Tibial nerve (tissue), 4 donors: ENCODE measurements at regions not wholly inside any gene's neighbourhood (a gene's known extent, or its start where the extent isn't known, plus 50 kb on each side); places are given as distances from the start of the nearest gene placed in this dataset.

ENCODE experiments used
- EP300 ChIP-seq, 2 donors: sonication (generic); formaldehyde crosslinking; IDR thresholded peaks; one replicate each; pipeline ENCODE4 v1.6.1; 2017; ENCODE audit warnings: antibody characterized with exemption in 2 of 2, mild to moderate bottlenecking in 1 of 2
- POLR2A ChIP-seq, 2 donors: fragments of 450-650 bp; IDR thresholded peaks; one replicate each; pipeline ENCODE4 v1.6.1; 2017; ENCODE audit warnings: antibody characterized with exemption in 2 of 2, mild to moderate bottlenecking in 2 of 2, moderate library complexity in 2 of 2
- TF ChIP-seq, protein P1 (sequence below), 5 experiments: fragments of 200-600 bp in 3 of 5; fragments of 450-650 bp in 2 of 5; sonication (generic) in 3 of 5; IDR thresholded peaks; one replicate each; pipeline ENCODE4 v1.5.1; 2016 to 2019; ENCODE audit warnings: antibody characterized with exemption in 5 of 5, mild to moderate bottlenecking in 3 of 5, moderate library complexity in 2 of 5

DNA sequence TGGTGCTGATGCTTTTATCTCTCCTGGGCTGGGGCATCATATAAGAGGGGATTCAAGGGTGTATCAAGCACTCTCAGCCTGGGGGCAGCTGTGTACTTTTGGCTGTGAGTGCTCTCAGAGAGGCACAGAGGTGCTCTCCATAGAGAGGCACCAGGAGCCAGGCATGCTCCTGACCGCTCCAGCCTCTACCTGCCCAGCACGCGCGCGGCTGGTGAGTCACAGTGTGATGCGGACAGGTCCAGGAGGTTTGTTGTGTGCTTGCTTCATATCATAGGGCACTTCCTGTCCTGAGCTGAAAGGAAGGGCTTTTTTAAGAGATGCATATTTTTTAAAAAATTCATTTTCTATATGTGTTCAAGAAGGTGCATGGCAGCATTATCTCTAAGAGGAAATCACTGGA lies 93.6 kb upstream of the BCAR3 start:
- TF ChIP-seq, protein P1, sequence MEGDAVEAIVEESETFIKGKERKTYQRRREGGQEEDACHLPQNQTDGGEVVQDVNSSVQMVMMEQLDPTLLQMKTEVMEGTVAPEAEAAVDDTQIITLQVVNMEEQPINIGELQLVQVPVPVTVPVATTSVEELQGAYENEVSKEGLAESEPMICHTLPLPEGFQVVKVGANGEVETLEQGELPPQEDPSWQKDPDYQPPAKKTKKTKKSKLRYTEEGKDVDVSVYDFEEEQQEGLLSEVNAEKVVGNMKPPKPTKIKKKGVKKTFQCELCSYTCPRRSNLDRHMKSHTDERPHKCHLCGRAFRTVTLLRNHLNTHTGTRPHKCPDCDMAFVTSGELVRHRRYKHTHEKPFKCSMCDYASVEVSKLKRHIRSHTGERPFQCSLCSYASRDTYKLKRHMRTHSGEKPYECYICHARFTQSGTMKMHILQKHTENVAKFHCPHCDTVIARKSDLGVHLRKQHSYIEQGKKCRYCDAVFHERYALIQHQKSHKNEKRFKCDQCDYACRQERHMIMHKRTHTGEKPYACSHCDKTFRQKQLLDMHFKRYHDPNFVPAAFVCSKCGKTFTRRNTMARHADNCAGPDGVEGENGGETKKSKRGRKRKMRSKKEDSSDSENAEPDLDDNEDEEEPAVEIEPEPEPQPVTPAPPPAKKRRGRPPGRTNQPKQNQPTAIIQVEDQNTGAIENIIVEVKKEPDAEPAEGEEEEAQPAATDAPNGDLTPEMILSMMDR (IDR thresholded peaks at IDR 0.05) = no peak
- TF ChIP-seq EP300 (IDR thresholded peaks at IDR 0.05) = no peak
- no peak for TF ChIP-seq POLR2A (IDR thresholded peaks at IDR 0.05)
